ENCODE measurements at regions not wholly inside any gene's neighbourhood (a gene's known extent, or its start where the extent isn't known, plus 50 kb on each side); places are given as distances from the start of the nearest gene placed in this dataset.

DNA sequence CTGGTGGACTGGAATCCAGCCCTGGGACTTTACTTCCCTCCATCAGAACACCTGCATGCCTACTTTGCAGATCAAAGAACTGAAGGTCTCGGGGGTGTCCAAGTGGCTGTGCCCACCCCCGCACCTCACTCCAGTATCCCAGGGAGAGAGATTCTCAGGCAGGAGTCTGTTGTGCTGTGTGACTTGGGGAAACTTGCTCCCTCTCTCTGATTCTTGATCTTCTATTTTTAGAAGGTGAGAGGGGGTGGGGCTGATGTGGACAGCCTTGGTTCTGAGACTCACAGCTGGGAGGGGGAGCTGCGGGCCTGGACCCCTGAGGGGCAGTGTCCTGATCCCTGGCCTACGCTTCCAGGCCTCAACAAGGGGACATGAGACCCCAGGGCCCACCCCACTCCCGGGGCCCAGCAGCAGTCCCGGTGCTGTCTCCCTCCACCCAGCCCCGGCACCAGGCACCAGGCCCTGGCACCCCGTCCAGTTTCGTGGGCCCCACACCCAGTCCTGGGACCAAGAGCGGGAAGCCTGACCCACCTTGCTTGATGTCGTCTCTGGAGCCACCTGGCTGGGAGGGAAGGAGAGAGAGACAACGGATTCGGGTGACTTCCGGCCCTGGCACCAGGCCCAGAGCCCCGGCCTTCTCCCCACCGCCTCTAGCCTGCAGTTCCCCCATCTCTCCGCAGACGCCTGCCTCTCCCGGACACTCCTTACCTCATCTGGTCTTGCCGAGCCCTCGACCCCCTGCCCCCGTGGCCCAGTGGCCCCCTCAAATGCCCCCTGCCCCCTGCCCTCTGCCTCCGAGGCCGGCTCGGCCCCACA is 74.0 kb upstream of the SPTLC1 start:
- Histone ChIP-seq H3K4me3 (ENCODE audit: low read length) (no peak overlapping the region), H3K9me3 (ENCODE audit: insufficient read depth, low read length) (no peaks in the 10 kb centered on the region), H3K4me2 (ENCODE audit: low read length) (no peak overlapping the region), H2AFZ (ENCODE audit: low read depth, low read length) (no peak overlapping the region), H3K9ac (ENCODE audit: low read length) (no peak overlapping the region), H3K27ac (ENCODE audit: low read length) (no peak overlapping the region), H3K4me1 (ENCODE audit: low read length) (no peaks in the 10 kb centered on the region), H3K27me3 (ENCODE audit: low read depth, low read length) (no peaks in the 10 kb centered on the region), H3K36me3 (replicated peaks; ENCODE audit: low read depth, low read length) (no peaks in the 10 kb centered on the region), H4K20me1 (ENCODE audit: insufficient read depth, low read length) (no peaks in the 10 kb centered on the region), H3K79me2 (ENCODE audit: low read length) (no peaks in the 10 kb centered on the region)
- no peak for TF ChIP-seq EZH2phosphoT487 (IDR thresholded peaks at IDR 0.05; ENCODE audit: low read depth)
- TF ChIP-seq, protein P1, sequence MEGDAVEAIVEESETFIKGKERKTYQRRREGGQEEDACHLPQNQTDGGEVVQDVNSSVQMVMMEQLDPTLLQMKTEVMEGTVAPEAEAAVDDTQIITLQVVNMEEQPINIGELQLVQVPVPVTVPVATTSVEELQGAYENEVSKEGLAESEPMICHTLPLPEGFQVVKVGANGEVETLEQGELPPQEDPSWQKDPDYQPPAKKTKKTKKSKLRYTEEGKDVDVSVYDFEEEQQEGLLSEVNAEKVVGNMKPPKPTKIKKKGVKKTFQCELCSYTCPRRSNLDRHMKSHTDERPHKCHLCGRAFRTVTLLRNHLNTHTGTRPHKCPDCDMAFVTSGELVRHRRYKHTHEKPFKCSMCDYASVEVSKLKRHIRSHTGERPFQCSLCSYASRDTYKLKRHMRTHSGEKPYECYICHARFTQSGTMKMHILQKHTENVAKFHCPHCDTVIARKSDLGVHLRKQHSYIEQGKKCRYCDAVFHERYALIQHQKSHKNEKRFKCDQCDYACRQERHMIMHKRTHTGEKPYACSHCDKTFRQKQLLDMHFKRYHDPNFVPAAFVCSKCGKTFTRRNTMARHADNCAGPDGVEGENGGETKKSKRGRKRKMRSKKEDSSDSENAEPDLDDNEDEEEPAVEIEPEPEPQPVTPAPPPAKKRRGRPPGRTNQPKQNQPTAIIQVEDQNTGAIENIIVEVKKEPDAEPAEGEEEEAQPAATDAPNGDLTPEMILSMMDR (IDR thresholded peaks at IDR 0.05; ENCODE audit: low read depth, low read length): no peak

DNA sequence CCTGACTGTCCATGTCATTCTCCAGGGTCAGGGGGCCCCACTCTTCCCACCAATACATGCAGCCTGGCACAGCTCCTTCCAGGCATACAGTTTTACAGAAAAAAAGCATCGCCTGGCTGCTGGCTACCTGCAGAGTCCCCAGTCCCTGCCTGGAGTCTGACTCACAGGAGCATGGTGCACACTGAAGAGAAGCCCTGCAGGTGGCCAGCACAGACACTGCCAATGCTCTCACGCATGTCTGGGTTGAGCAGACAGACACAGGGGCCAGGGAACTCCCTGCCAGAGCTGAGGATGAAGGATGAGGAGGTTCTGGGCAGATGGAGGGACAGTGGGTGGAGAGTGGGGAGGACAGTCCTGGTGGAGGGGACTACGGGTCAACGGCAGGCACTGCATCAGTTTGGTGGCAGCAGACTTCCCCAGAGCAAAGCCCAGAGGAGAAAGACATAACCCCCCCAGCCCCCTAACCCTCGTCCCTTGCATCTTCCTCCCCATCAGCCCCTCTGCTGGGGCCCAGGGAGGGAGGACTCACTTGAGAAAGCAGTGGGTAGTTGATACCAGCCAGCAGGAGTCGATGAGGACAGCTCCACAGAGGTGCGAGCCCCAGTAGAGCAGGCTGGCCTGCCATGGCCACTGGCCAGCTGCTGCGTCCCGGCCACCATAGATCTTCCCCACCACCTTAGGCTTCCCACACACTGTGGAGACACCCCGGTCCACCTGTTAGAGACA is 72.9 kb upstream of the SPTLC1 start:
- H3K36me3 ChIP-seq (replicated peaks; ENCODE audit: low read depth, low read length): no peaks in the 10 kb centered on the region
- H2AFZ ChIP-seq (ENCODE audit: low read depth, low read length): no peak overlapping the region
- no peak overlapping the region for H3K4me3 ChIP-seq (ENCODE audit: low read length)
- no peaks in the 10 kb centered on the region for H3K4me1 ChIP-seq (ENCODE audit: low read length)
- no peaks in the 10 kb centered on the region for H4K20me1 ChIP-seq (ENCODE audit: insufficient read depth, low read length)
- no peaks in the 10 kb centered on the region for H3K9me3 ChIP-seq (ENCODE audit: insufficient read depth, low read length)
- no peak overlapping the region for H3K4me2 ChIP-seq (ENCODE audit: low read length)
- no peaks in the 10 kb centered on the region for H3K79me2 ChIP-seq (ENCODE audit: low read length)
- 0 out of 2 replicates have a peak, but pooled peaks cover 2% of the 10 kb centered on the region for H3K27me3 ChIP-seq (ENCODE audit: low read depth, low read length)
- no peak overlapping the region for H3K27ac ChIP-seq (ENCODE audit: low read length)
- no peak overlapping the region for H3K9ac ChIP-seq (ENCODE audit: low read length)
- TF ChIP-seq, protein P1 (IDR thresholded peaks at IDR 0.05; ENCODE audit: low read depth, low read length): no peak
- TF ChIP-seq EZH2phosphoT487 (IDR thresholded peaks at IDR 0.05; ENCODE audit: low read depth): no peak

- Histone ChIP-seq H3K9me3 (ENCODE audit: insufficient read depth, low read length) (no peaks in the 10 kb centered on the region), H3K4me1 (ENCODE audit: low read length) (no peaks in the 10 kb centered on the region), H3K9ac (ENCODE audit: low read length) (no peak overlapping the region), H2AFZ (ENCODE audit: low read depth, low read length) (no peak overlapping the region), H4K20me1 (ENCODE audit: insufficient read depth, low read length) (no peaks in the 10 kb centered on the region), H3K36me3 (replicated peaks; ENCODE audit: low read depth, low read length) (no peaks in the 10 kb centered on the region), H3K27me3 (ENCODE audit: low read depth, low read length) (0 out of 2 replicates have a peak, but pooled peaks cover 2% of the 10 kb centered on the region), H3K4me2 (ENCODE audit: low read length) (no peak overlapping the region), H3K4me3 (ENCODE audit: low read length) (no peak overlapping the region), H3K79me2 (ENCODE audit: low read length) (no peaks in the 10 kb centered on the region), H3K27ac (ENCODE audit: low read length) (no peak overlapping the region)
- TF ChIP-seq EZH2phosphoT487 (IDR thresholded peaks at IDR 0.05; ENCODE audit: low read depth): no peak
- TF ChIP-seq, protein P1 (IDR thresholded peaks at IDR 0.05; ENCODE audit: low read depth, low read length): no peak
These were observed 72.2 kb upstream of the SPTLC1 start for GRCh38 chr9:92187390-92187789.

DNA sequence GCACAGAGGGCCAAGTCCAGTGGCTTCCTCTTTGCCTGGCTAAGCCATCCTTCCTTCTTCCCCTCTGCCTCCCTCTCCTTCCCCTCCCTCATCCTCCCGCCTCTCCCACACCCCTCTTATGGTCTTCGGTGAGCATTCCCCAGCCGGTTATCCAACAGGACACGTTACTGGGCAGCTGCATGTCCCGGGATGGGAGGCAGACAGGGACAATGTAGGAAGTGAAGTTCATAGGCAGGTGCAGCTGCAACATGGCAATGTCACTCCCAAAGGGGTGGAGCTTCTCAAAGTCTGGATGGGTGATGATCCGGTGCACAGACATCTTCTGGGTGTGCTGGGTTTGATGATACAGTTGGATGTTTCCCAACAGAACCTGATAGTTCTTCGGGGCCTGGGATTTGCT is 71.4 kb upstream of the SPTLC1 start:
- Histone ChIP-seq H3K4me2 (ENCODE audit: low read length) (no peak overlapping the region), H3K36me3 (replicated peaks; ENCODE audit: low read depth, low read length) (no peaks in the 10 kb centered on the region), H4K20me1 (ENCODE audit: insufficient read depth, low read length) (no peaks in the 10 kb centered on the region), H3K27me3 (ENCODE audit: low read depth, low read length) (0 out of 2 replicates have a peak, but pooled peaks cover 2% of the 10 kb centered on the region), H3K4me1 (ENCODE audit: low read length) (no peaks in the 10 kb centered on the region), H3K27ac (ENCODE audit: low read length) (no peak overlapping the region), H3K9ac (ENCODE audit: low read length) (no peak overlapping the region), H3K4me3 (ENCODE audit: low read length) (no peak overlapping the region), H2AFZ (ENCODE audit: low read depth, low read length) (no peak overlapping the region), H3K9me3 (ENCODE audit: insufficient read depth, low read length) (no peaks in the 10 kb centered on the region), H3K79me2 (ENCODE audit: low read length) (no peaks in the 10 kb centered on the region)
- TF ChIP-seq EZH2phosphoT487 (IDR thresholded peaks at IDR 0.05; ENCODE audit: low read depth): no peak
- TF ChIP-seq, protein P1 (IDR thresholded peaks at IDR 0.05; ENCODE audit: low read depth, low read length): no peak

Data from OCI-LY3 (cell line).